ENCODE measurements at regions not wholly inside any gene's neighbourhood (a gene's known extent, or its start where the extent isn't known, plus 50 kb on each side); places are given as distances from the start of the nearest gene placed in this dataset.
"Not testable (repeated sequence)": the region's sequence is repeated elsewhere in the genome, so short reads cannot be mapped to it uniquely, and the experiment has no call there.

GRCh38 chr3:145316253-145316652 is 844.7 kb downstream of the PLOD2 start:
- TF ChIP-seq, protein P1, sequence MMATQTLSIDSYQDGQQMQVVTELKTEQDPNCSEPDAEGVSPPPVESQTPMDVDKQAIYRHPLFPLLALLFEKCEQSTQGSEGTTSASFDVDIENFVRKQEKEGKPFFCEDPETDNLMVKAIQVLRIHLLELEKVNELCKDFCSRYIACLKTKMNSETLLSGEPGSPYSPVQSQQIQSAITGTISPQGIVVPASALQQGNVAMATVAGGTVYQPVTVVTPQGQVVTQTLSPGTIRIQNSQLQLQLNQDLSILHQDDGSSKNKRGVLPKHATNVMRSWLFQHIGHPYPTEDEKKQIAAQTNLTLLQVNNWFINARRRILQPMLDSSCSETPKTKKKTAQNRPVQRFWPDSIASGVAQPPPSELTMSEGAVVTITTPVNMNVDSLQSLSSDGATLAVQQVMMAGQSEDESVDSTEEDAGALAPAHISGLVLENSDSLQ (IDR thresholded peaks at IDR 0.05): not testable (repeated sequence)
- TF ChIP-seq SUZ12 (IDR thresholded peaks at IDR 0.05); LEF1 (IDR thresholded peaks at IDR 0.05; ENCODE audit: borderline replicate concordance); TARDBP (IDR thresholded peaks at IDR 0.05); SP1 (IDR thresholded peaks at IDR 0.05); NFRKB (IDR thresholded peaks at IDR 0.05): not testable (repeated sequence)
